Gastroesophageal sphincter (tissue), 3 donors: ENCODE measurements at regions not wholly inside any gene's neighbourhood (a gene's known extent, or its start where the extent isn't known, plus 50 kb on each side); places are given as distances from the start of the nearest gene placed in this dataset.

Experiments
- CTCF ChIP-seq, 4 experiments: fragments of 200-600 bp in 2 of 4; fragments of 450-650 bp in 2 of 4; sonication (generic) in 1 of 4; IDR thresholded peaks; one replicate each; pipeline ENCODE4 v1.5.1; 2017 to 2019; ENCODE audit warnings: antibody characterized with exemption in 4 of 4, mild to moderate bottlenecking in 2 of 4, moderate library complexity in 2 of 4
- EP300 ChIP-seq: sonication (generic); formaldehyde crosslinking; IDR thresholded peaks from one replicate; pipeline ENCODE4 v1.6.1; 2017; ENCODE audit warnings: antibody characterized with exemption, mild to moderate bottlenecking
- POLR2A ChIP-seq, 2 donors: fragments of 450-650 bp; IDR thresholded peaks; one replicate each; pipeline ENCODE4 v1.6.1; 2017; ENCODE audit warnings: antibody characterized with exemption in 2 of 2, mild to moderate bottlenecking in 2 of 2, moderate library complexity in 1 of 2
- POLR2AphosphoS5 ChIP-seq: sonication (generic); formaldehyde crosslinking; IDR thresholded peaks from one replicate; pipeline ENCODE4 v1.6.1; 2017; ENCODE audit warnings: antibody characterized with exemption

- no peak for TF ChIP-seq CTCF (IDR thresholded peaks at IDR 0.05)
- TF ChIP-seq POLR2A (IDR thresholded peaks at IDR 0.05): no peak
- TF ChIP-seq EP300: no peak
- no peak for TF ChIP-seq POLR2AphosphoS5
These were observed 381.6 kb downstream of the EFNA5 start for GRCh38 chr5:107289030-107289714.
